Endothelial cell of umbilical vein (primary cell): ENCODE measurements at regions not wholly inside any gene's neighbourhood (a gene's known extent, or its start where the extent isn't known, plus 50 kb on each side); places are given as distances from the start of the nearest gene placed in this dataset.

Experiments
- BruUV-seq: library from RNA; stranded (reverse); fragments of 400-500 nt; replicated peaks from 2 replicates; lab custom pipeline; 2021; lab: Mats Ljungman, UMichigan
- CTCF ChIA-PET: fragments of 300-600, 350-600 bp; sonication (Branson Sonifier 250); formaldehyde crosslinking; loops from one replicate; lab custom pipeline; 2021; ENCODE audit warnings: antibody characterized with exemption, inconsistent platforms; lab: Charles Lee
- POLR2A ChIA-PET: fragments of 300-600, 350-600 bp; sonication (Branson Sonifier 250); formaldehyde crosslinking; loops from one replicate; lab custom pipeline; 2021; ENCODE audit warnings: antibody characterized with exemption, inconsistent platforms; lab: Charles Lee
- DNase-seq: peaks from one replicate; pipeline ENCODE4 v3.0.0-alpha.2; 2011; ENCODE audit warnings: low read depth, low spot score
- FAIRE-seq: peaks from 2 replicates; lab custom pipeline; 2011; peaks lifted over from hg19 to GRCh38; lab: Jason Lieb, UNC
- H2AFZ ChIP-seq: 2 replicates; pipeline ENCODE4 v1.6.0; 2012; ENCODE audit warnings: low read depth, low read length, control low read depth, inconsistent platforms
- H3K27ac ChIP-seq: 2 replicates; pipeline ENCODE4 v1.5.1; 2011; ENCODE audit warnings: low read depth, mild to moderate bottlenecking, control low read depth, low read length, moderate library complexity; ENCODE audit not compliant: insufficient read depth
- H3K27me3 ChIP-seq, 2 experiments: 2 replicates each; pipeline versions ENCODE4 v1.6.0 to v1.6.1; 2011; ENCODE audit warnings: low read length in 2 of 2, mixed read lengths in 1 of 2; ENCODE audit not compliant: control insufficient read depth in 2 of 2, insufficient read depth in 2 of 2
- H3K36me3 ChIP-seq, 2 experiments: 2 replicates in 1 of 2; 3 replicates in 1 of 2; pipeline ENCODE4 v1.5.1; 2011; ENCODE audit warnings: low read length in 2 of 2, mild to moderate bottlenecking in 1 of 2, moderate library complexity in 1 of 2; ENCODE audit not compliant: control insufficient read depth in 2 of 2, insufficient read depth in 2 of 2; ENCODE audit errors: extremely low read depth in 1 of 2
- H3K4me1 ChIP-seq: 3 replicates; pipeline ENCODE4 v1.5.1; 2011; ENCODE audit warnings: mild to moderate bottlenecking, low read length; ENCODE audit not compliant: control insufficient read depth, insufficient read depth; ENCODE audit errors: extremely low read depth
- H3K4me2 ChIP-seq: 2 replicates; pipeline ENCODE4 v1.6.1; 2011; ENCODE audit warnings: low read length, control low read depth, mixed read lengths; ENCODE audit not compliant: insufficient read depth
- H3K4me3 ChIP-seq, 3 experiments: fragments of 200-600 bp in 1 of 3; sonication (generic), shearing (Covaris generic) in 1 of 3; replicated peaks in 1 of 3; 2 replicates each; pipeline ENCODE4 v1.5.1; 2011 to 2016; ENCODE audit warnings: control low read depth in 3 of 3, low read length in 3 of 3, mild to moderate bottlenecking in 2 of 3, inconsistent platforms in 1 of 3, low read depth in 1 of 3, moderate library complexity in 1 of 3; ENCODE audit not compliant: insufficient read depth in 1 of 3
- H3K79me2 ChIP-seq: 2 replicates; pipeline ENCODE4 v1.6.0; 2012; ENCODE audit warnings: low read length, inconsistent platforms; ENCODE audit not compliant: control insufficient read depth, insufficient read depth
- H3K9ac ChIP-seq: replicated peaks from 2 replicates; pipeline ENCODE3; 2011; ENCODE audit warnings: low read length, control low read depth; ENCODE audit not compliant: insufficient read depth; ENCODE audit errors: extremely low read depth
- H3K9me1 ChIP-seq: replicated peaks from 3 replicates; pipeline ENCODE4 v1.6.0; 2011; ENCODE audit warnings: mild to moderate bottlenecking, low read length; ENCODE audit not compliant: control insufficient read depth, insufficient read depth; ENCODE audit errors: extremely low read depth
- H3K9me3 ChIP-seq: replicated peaks from 2 replicates; pipeline ENCODE4 v1.5.1; 2012; ENCODE audit warnings: low read length, inconsistent platforms; ENCODE audit not compliant: control insufficient read depth, insufficient read depth
- H4K20me1 ChIP-seq: replicated peaks from 2 replicates; pipeline ENCODE3; 2011; ENCODE audit warnings: mild to moderate bottlenecking, low read length; ENCODE audit not compliant: control insufficient read depth, insufficient read depth; ENCODE audit errors: extremely low read depth
- EZH2 ChIP-seq: IDR thresholded peaks from 2 replicates; pipeline ENCODE4 v1.6.1; 2012; ENCODE audit warnings: borderline replicate concordance, low read depth, mild to moderate bottlenecking, moderate library complexity, low read length, inconsistent platforms; ENCODE audit not compliant: severe bottlenecking
- FOS ChIP-seq: IDR thresholded peaks from 2 replicates; pipeline ENCODE4 v1.6.1; 2011; ENCODE audit warnings: mild to moderate bottlenecking, low read length, moderate library complexity, borderline replicate concordance; ENCODE audit not compliant: insufficient read depth
- GATA2 ChIP-seq: IDR thresholded peaks from 2 replicates; pipeline ENCODE4 v1.7.0; 2011; ENCODE audit warnings: low read depth, mild to moderate bottlenecking, moderate library complexity, mixed read lengths, low read length; ENCODE audit not compliant: insufficient read length, insufficient read depth
- JUN ChIP-seq: IDR thresholded peaks from 2 replicates; pipeline ENCODE4 v1.6.1; 2011; ENCODE audit warnings: borderline replicate concordance, low read depth; ENCODE audit not compliant: insufficient read length, insufficient read depth
- MYC ChIP-seq: IDR thresholded peaks from one replicate; pipeline ENCODE4 v1.6.1; 2011; ENCODE audit warnings: mild to moderate bottlenecking, low read depth, low read length
- POLR2A ChIP-seq: IDR thresholded peaks from 2 replicates; pipeline ENCODE4 v1.6.1; 2012; ENCODE audit warnings: low read depth, mild to moderate bottlenecking, control low read depth, low read length
- POLR2AphosphoS5 ChIP-seq: IDR thresholded peaks from 2 replicates; pipeline ENCODE4 v1.6.1; 2012; ENCODE audit warnings: low read depth, mild to moderate bottlenecking, control low read depth, low read length, moderate library complexity; ENCODE audit not compliant: insufficient read depth
- dilution Hi-C: fragments of 300-500 bp; cut with MboI; formaldehyde crosslinking; loops from one replicate; pipeline ENCODE4 v1.15.0; 2019; ENCODE audit warnings: low sequenced_read_pairs; ENCODE audit not compliant: extremely low pct_ligation_motif_present
- intact Hi-C: fragments of 100-400 bp; cut with micrococcal nuclease; formaldehyde crosslinking; loops from one replicate; pipeline ENCODE4 v1.10.0; 2022
- TF ChIP-seq, protein P1 (sequence below): IDR thresholded peaks from 2 replicates; pipeline ENCODE4 v1.6.1; 2011; ENCODE audit not compliant: insufficient read depth, insufficient read length
- TF ChIP-seq, protein P2 (sequence below), 2 donors: IDR thresholded peaks; 1 replicate in 1 of 2; 2 replicates in 1 of 2; pipeline ENCODE4 v1.5.1; 2011; ENCODE audit warnings: low read length in 2 of 2, mild to moderate bottlenecking in 2 of 2, moderate library complexity in 2 of 2, control low read depth in 1 of 2, inconsistent platforms in 1 of 2, low read depth in 1 of 2; ENCODE audit not compliant: insufficient read depth in 1 of 2; ENCODE audit errors: extremely low read depth in 1 of 2

DNA sequence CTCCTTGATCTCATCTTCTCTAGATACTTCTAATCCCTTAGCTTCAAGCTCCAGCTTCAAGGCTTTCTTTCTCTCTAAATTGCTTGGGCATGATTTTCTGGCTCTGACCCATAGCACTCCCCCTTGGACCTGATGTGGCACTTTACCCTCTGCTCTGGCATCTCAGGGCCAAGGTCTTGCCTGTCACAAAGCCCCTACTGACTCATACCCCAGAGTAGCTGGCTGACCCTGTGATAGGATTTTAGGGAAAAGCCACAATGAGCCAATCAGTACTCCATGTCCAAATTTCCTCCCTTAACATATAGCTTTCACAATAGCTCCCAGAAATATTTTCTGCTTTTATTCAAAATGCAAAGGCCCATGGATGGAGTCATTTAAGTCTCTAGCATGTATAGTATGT is 488.7 kb upstream of the SPRED2 start:
- H3K4me3 ChIP-seq, result no peak overlapping the region
- no peaks in the 10 kb centered on the region for H3K27me3 ChIP-seq
- CTCF ChIA-PET, result interaction anchor here (0.6 kb wide), 1 partner anchor 1688 kb away, joined by 3 read pairs; no protein-coding TSS in a partner anchor
- no TSS peak for BruUV-seq
- no peaks in the 10 kb centered on the region for H3K9me3 ChIP-seq
- dilution Hi-C loops (no loop called here), intact Hi-C loops (no loop called here)
- FAIRE-seq, result no peak
- POLR2A ChIA-PET, result no interaction called here
- H3K79me2 ChIP-seq, result no peaks in the 10 kb centered on the region
- H3K27ac ChIP-seq, result no peak overlapping the region
- TF ChIP-seq MYC (no peak), GATA2 (no peak), JUN (no peak)
- TF ChIP-seq, protein P1, sequence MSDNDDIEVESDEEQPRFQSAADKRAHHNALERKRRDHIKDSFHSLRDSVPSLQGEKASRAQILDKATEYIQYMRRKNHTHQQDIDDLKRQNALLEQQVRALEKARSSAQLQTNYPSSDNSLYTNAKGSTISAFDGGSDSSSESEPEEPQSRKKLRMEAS, result no peak
- no peaks in the 10 kb centered on the region for H3K36me3 ChIP-seq
- no peaks in the 10 kb centered on the region for H3K9me1 ChIP-seq
- H4K20me1 ChIP-seq, result no peaks in the 10 kb centered on the region
- no peak overlapping the region for H3K9ac ChIP-seq
- no peaks in the 10 kb centered on the region for H3K4me1 ChIP-seq
- no peak for DNase-seq
- H3K4me2 ChIP-seq, result no peak overlapping the region
- no peak overlapping the region for H2AFZ ChIP-seq

DNA sequence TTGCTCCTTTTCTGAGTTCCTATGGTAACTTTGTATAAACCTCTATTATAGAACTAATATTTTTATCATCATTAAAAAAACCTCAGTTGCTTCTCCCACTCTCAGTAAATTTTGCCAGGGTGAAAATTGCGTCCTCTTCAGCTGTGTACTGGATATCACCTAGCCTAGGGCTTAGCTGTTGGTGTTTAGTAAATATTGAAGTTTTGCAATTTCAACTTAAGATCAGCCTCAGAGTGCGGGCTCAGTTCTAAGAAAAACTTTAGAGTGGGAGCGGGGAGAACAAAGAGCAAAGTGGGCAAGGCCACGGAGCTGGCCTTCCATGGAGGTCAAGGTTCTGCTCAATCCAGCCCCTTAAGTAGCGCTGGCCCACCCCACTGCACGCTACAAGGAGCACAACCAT is 488.3 kb upstream of the SPRED2 start:
- H3K9me1 ChIP-seq, result no peaks in the 10 kb centered on the region
- H3K27ac ChIP-seq, result no peak overlapping the region
- dilution Hi-C loops, result no loop called here
- FAIRE-seq, result no peak
- no peak overlapping the region for H3K9ac ChIP-seq
- H2AFZ ChIP-seq, result no peak overlapping the region
- no peak overlapping the region for H3K4me2 ChIP-seq
- no peaks in the 10 kb centered on the region for H3K4me1 ChIP-seq
- no peaks in the 10 kb centered on the region for H3K36me3 ChIP-seq
- no peaks in the 10 kb centered on the region for H3K9me3 ChIP-seq
- no peaks in the 10 kb centered on the region for H3K27me3 ChIP-seq
- H3K4me3 ChIP-seq, result no peak overlapping the region
- DNase-seq, result no peak
- ChIA-PET CTCF (interaction anchor here (0.6 kb wide), 1 partner anchor 1689 kb away, joined by 3 read pairs; no protein-coding TSS in a partner anchor), POLR2A (no interaction called here)
- no peaks in the 10 kb centered on the region for H3K79me2 ChIP-seq
- no TSS peak for BruUV-seq
- TF ChIP-seq POLR2A (no peak), GATA2 (no peak), JUN (no peak), FOS (no peak), MYC (no peak), EZH2 (no peak), POLR2AphosphoS5 (no peak)
- TF ChIP-seq, protein P1, result no peak
- TF ChIP-seq, protein P2, sequence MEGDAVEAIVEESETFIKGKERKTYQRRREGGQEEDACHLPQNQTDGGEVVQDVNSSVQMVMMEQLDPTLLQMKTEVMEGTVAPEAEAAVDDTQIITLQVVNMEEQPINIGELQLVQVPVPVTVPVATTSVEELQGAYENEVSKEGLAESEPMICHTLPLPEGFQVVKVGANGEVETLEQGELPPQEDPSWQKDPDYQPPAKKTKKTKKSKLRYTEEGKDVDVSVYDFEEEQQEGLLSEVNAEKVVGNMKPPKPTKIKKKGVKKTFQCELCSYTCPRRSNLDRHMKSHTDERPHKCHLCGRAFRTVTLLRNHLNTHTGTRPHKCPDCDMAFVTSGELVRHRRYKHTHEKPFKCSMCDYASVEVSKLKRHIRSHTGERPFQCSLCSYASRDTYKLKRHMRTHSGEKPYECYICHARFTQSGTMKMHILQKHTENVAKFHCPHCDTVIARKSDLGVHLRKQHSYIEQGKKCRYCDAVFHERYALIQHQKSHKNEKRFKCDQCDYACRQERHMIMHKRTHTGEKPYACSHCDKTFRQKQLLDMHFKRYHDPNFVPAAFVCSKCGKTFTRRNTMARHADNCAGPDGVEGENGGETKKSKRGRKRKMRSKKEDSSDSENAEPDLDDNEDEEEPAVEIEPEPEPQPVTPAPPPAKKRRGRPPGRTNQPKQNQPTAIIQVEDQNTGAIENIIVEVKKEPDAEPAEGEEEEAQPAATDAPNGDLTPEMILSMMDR (IDR thresholded peaks at IDR 0.05; ENCODE audit: extremely low read depth in 1 of 2, insufficient read depth in 1 of 2, low read depth in 1 of 2, low read length in 2 of 2), result no peak
- intact Hi-C loops, result no loop called here
- H4K20me1 ChIP-seq, result no peaks in the 10 kb centered on the region
